ENCODE measurements at regions not wholly inside any gene's neighbourhood (a gene's known extent, or its start where the extent isn't known, plus 50 kb on each side); places are given as distances from the start of the nearest gene placed in this dataset.

DNA sequence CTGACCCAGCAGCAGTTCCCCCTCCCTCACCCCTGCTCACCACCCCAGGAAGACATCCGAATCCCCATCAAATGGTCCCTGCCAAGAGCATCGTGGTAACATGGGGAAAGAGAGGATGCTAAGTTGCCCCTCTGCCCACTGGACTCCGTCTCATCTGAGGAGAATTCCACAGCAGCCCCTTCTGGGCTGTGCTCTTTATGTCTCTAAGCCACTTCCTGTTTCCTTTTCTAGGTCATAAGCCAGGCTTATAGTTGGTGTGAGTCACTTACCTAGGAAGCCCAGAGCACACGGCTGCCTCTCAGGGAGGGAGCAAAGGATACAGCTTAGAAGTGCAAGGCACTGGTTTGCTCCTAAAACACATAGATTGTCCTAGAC lies 76.0 kb downstream of the VCPKMT start:
- peaks cover 40% of the 10 kb centered on the region for H3K4me1 Mint-ChIP-seq (ENCODE audit: low read depth)
- TF ChIP-seq, protein P1, sequence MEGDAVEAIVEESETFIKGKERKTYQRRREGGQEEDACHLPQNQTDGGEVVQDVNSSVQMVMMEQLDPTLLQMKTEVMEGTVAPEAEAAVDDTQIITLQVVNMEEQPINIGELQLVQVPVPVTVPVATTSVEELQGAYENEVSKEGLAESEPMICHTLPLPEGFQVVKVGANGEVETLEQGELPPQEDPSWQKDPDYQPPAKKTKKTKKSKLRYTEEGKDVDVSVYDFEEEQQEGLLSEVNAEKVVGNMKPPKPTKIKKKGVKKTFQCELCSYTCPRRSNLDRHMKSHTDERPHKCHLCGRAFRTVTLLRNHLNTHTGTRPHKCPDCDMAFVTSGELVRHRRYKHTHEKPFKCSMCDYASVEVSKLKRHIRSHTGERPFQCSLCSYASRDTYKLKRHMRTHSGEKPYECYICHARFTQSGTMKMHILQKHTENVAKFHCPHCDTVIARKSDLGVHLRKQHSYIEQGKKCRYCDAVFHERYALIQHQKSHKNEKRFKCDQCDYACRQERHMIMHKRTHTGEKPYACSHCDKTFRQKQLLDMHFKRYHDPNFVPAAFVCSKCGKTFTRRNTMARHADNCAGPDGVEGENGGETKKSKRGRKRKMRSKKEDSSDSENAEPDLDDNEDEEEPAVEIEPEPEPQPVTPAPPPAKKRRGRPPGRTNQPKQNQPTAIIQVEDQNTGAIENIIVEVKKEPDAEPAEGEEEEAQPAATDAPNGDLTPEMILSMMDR (IDR thresholded peaks at IDR 0.05): no peak
- no peaks in the 10 kb centered on the region for H3K36me3 Mint-ChIP-seq (ENCODE audit: low read depth)
- H3K4me3 Mint-ChIP-seq (ENCODE audit: unreplicated experiment): no peak overlapping the region
- H3K9me3 Mint-ChIP-seq (ENCODE audit: low read depth): no peaks in the 10 kb centered on the region
- DNase-seq (ENCODE audit: low spot score): no peak
- H3K27me3 Mint-ChIP-seq (ENCODE audit: low read depth): no peaks in the 10 kb centered on the region
- H3K27ac Mint-ChIP-seq (ENCODE audit: unreplicated experiment): peak overlapping the region; percentile 82

DNA sequence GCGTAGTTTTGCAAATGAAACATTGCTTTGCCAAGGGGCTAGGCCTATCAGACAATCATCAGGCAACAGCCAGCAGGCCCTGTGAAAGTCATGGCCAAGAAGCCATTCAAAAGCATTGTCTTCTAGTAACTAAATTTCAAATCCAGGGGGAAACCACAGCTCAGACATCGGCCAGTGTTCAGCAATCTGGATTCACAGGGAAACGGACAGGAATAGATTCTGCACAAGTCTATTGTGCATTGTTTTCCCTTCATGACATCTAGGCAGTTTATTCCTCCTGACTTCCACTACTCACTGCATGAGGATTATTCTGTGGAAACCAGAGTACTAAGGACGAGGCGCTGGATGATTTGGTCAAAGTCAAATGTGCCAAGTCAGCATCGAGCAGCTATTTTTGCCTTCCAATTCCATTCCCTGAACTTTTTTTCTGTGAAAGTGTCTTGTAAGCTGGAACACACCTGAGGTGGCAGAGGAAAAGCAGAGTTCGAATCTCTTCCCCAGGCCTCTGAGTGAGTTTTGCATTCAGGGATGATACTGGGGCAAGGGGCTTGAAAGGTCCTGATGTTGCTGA lies 75.4 kb downstream of the VCPKMT start:
- Mint-ChIP-seq H3K27me3 (ENCODE audit: low read depth) (no peaks in the 10 kb centered on the region), H3K4me1 (ENCODE audit: low read depth) (peaks cover 44% of the 10 kb centered on the region), H3K36me3 (ENCODE audit: low read depth) (no peaks in the 10 kb centered on the region), H3K27ac (ENCODE audit: unreplicated experiment) (no peak overlapping the region), H3K4me3 (ENCODE audit: unreplicated experiment) (no peak overlapping the region), H3K9me3 (ENCODE audit: low read depth) (peaks cover 5% of the 10 kb centered on the region)
- TF ChIP-seq, protein P1 (IDR thresholded peaks at IDR 0.05): no peak
- DNase-seq (ENCODE audit: low spot score): no peak

DNA sequence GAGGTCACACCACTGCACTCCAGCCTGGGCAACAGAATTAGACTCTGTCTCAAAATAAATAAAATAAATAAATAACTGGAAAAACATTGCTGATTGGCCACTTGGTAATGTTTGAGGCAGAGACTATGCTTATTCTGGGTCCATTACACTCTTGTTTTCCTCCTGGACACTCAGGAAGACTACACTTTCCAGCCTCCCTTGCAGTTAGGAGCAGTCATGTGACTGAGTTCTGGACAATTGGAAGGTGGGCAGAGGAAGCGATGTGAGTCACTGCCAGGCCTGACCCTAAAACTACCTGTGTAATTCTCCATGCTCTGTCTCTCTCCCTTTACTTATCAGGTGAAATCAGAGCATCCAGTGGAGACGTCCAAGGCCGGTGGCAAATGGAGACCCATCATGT lies 74.4 kb downstream of the VCPKMT start:
- no peaks in the 10 kb centered on the region for H3K36me3 Mint-ChIP-seq (ENCODE audit: low read depth)
- TF ChIP-seq, protein P1 (IDR thresholded peaks at IDR 0.05): no peak
- H3K4me3 Mint-ChIP-seq (ENCODE audit: unreplicated experiment): no peak overlapping the region
- no peak for DNase-seq (ENCODE audit: low spot score)
- H3K9me3 Mint-ChIP-seq (ENCODE audit: low read depth): peaks cover 6% of the 10 kb centered on the region
- H3K4me1 Mint-ChIP-seq (ENCODE audit: low read depth): peaks cover 44% of the 10 kb centered on the region
- no peaks in the 10 kb centered on the region for H3K27me3 Mint-ChIP-seq (ENCODE audit: low read depth)
- H3K27ac Mint-ChIP-seq (ENCODE audit: unreplicated experiment): no peak overlapping the region

DNA sequence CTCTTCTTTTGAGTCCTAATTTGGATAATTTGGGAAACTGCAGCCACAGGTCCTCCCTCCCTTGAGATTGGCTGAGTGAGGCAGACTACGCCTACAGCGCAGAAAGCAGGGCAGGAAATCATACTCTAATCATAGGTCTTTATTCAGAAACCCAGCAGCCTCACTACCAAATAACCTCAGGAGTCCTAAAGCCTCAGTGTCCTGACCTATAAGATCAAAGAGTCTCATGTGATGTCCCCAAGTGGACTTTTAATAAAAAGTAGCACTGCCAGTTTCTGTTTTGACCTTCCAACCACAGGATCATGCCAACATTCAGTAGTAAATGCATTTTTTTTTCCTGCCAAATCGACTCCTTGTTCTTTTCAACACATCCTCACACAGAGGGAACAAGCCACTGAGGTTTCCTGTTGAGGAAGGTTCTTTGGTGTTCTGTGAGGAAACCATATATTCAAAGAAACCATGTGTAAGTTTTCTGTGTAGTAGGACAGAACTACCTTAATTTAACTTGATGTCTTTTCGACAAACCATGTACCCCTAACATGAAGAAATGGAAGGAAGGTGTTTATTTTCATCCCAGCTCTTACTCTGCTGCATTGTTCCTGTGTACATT lies 72.2 kb downstream of the VCPKMT start:
- Mint-ChIP-seq H3K4me1 (ENCODE audit: low read depth) (peaks cover 38% of the 10 kb centered on the region), H3K9me3 (ENCODE audit: low read depth) (peaks cover 6% of the 10 kb centered on the region), H3K36me3 (ENCODE audit: low read depth) (no peaks in the 10 kb centered on the region), H3K27ac (ENCODE audit: unreplicated experiment) (peak overlapping the region; percentile 17), H3K4me3 (ENCODE audit: unreplicated experiment) (no peak overlapping the region), H3K27me3 (ENCODE audit: low read depth) (no peaks in the 10 kb centered on the region)
- TF ChIP-seq, protein P1 (IDR thresholded peaks at IDR 0.05): no peak
- no peak for DNase-seq (ENCODE audit: low spot score)

DNA sequence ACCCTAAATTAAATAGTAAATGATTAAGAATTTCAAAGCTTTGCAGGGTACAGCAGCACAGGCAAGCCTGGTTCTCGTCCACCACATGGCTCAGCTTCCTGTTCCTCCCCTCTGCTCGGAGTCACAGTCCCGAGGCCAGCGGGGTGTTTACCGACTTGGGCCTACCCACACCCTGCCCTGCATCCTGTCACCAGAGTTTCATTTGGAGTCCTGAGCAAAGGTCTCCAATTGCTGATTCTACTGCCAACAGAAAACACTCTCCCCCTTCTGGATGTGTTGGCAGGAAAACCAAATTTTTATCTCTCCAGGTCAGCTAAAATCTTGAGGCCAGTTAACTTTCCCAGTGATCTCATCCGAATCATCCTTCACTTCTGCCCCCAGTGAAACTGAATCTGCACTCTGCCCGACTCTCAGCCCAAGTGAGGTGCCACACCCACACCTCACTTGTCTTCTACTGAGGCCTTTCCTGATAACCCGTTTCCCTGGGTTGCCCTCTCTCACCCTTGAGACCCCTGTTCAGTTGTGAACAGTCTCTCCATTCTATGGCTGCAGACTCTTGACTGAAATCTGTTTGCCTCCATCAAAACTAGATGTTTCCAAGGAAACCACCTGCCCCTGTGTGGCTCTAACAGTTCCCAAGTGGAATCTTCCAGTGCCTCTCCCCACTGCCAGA lies 71.2 kb downstream of the VCPKMT start:
- Mint-ChIP-seq H3K4me1 (ENCODE audit: low read depth) (peaks cover 33% of the 10 kb centered on the region), H3K36me3 (ENCODE audit: low read depth) (no peaks in the 10 kb centered on the region), H3K4me3 (ENCODE audit: unreplicated experiment) (no peak overlapping the region), H3K9me3 (ENCODE audit: low read depth) (peaks cover 6% of the 10 kb centered on the region), H3K27ac (ENCODE audit: unreplicated experiment) (peak overlapping the region; percentile 53), H3K27me3 (ENCODE audit: low read depth) (no peaks in the 10 kb centered on the region)
- TF ChIP-seq, protein P1 (IDR thresholded peaks at IDR 0.05): no peak
- peak; percentile 57 for DNase-seq (ENCODE audit: low spot score)
